Retinal pigment epithelial cell (primary cell): ENCODE measurements at regions not wholly inside any gene's neighbourhood (a gene's known extent, or its start where the extent isn't known, plus 50 kb on each side); places are given as distances from the start of the nearest gene placed in this dataset.
A peak's percentile ranks its signal among the peaks of the same experiment; 100 is the strongest.

Experiments used
- DNase-seq: peaks from one replicate; pipeline ENCODE4 v3.0.0-alpha.2; 2010; ENCODE audit warnings: low read depth
- H3K4me3 ChIP-seq: 2 replicates; pipeline ENCODE4 v1.5.1; 2011; ENCODE audit warnings: mild to moderate bottlenecking, low read length, control low read depth, moderate library complexity
- CTCF ChIP-seq: conservative IDR thresholded peaks from 2 replicates; pipeline ENCODE4 v1.5.1; 2011; ENCODE audit warnings: low read depth, low read length, control low read depth, inconsistent platforms

DNA sequence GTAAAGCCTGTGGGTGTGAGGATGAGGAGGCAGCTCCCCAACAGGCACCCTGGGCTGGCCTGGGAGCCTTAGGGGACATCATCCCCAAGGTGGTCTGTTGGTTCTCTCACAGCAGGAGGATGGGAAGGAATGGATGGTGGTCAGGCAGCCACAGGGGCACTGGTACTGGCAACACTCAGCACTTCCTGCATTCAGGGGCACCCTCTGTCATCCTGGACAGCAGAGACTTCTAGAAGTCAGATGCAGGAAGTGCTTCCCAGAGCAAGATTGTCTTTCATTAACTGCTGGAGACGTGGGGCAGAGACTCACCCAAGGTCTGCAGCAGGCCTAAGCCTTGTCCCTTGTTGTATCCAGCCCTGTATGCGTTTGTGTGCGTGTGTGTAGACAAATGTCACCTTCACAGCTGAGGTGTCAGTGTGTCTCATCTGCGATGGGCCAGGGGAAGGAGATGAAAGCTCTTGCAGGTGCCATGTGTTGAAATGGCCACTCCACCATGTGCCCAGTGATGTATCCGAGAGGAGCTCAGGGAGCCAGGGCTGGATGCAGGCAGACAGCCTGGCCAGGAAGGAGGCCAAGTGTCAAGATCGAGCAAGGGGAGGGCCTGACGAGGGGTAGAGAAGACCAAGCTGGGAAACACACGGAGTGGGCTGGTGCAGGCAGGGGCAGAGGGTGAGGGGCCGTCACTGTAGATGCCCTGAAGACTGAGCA, 85.1 kb downstream of the PITPNM2 start:
- DNase-seq = no peak

DNA sequence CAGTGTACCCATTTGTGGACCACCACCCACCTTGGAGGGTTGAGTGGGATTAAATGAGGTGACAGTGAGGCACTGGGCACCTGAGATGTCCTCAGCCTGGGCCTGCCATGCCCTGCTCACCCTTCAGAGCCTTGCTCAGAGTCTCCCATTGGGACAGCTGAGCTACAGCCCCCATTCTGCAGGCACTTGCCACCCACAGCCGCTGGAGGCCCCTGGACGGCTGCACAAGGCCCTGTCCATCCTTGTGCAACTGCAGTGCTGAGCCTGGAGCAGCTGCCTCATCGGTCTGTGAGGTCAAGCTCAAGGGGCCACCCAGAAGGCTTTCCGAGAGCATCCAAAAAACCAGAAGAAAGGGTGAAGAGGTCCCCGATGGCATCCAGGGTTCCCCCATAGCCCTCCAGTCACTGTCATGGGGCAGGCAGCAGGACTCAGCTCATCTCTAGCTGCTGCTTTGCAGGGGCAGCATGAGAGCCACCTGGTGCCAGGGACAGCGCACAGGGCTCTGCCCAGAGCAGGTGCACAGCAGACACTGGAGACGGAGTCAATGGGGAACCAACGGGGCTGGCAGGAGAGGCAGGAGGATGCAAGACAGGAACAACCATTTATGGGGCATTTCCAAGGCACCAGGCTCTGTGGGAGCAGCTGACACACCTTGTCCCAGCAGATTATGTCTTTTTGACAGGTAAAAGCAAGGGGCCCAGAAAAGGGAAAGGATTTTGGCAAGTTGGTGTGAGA, 84.6 kb downstream of the ARL6IP4 start:
- no peak for DNase-seq
- no peak overlapping the region for H3K4me3 ChIP-seq
- no peak for TF ChIP-seq CTCF

More for the DNA sequence above, 85.1 kb downstream of the PITPNM2 start:
- TF ChIP-seq CTCF = no peak
- no peak overlapping the region for H3K4me3 ChIP-seq

DNA sequence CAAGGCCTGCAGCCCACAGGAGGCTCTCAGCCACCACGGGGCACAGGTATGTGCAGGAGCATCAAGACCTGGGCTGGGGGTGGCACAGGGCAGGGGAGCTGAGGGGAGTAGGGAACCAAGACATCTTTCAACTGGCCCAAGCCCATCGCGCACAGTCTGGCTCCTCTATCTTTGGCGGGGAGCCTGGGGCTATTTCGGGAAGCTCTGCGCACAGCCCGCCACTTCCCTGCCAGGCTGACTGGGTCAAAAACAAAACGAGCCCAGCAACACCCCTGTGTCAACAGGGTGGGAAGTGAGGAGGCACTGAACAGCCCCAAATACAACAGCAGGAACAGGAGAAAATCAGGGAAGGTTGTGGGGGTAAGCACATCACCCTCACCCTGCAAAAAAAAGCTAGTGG, 83.9 kb downstream of the ARL6IP4 start:
- TF ChIP-seq CTCF = no peak
- DNase-seq = no peak

GRCh38 chr12:123063535-123063934, 83.1 kb downstream of the ARL6IP4 start:
- peak; percentile 71 for TF ChIP-seq CTCF
- DNase-seq = no peak
- no peak overlapping the region for H3K4me3 ChIP-seq

More for the DNA sequence above, 83.9 kb downstream of the ARL6IP4 start:
- H3K4me3 ChIP-seq = no peak overlapping the region

DNA sequence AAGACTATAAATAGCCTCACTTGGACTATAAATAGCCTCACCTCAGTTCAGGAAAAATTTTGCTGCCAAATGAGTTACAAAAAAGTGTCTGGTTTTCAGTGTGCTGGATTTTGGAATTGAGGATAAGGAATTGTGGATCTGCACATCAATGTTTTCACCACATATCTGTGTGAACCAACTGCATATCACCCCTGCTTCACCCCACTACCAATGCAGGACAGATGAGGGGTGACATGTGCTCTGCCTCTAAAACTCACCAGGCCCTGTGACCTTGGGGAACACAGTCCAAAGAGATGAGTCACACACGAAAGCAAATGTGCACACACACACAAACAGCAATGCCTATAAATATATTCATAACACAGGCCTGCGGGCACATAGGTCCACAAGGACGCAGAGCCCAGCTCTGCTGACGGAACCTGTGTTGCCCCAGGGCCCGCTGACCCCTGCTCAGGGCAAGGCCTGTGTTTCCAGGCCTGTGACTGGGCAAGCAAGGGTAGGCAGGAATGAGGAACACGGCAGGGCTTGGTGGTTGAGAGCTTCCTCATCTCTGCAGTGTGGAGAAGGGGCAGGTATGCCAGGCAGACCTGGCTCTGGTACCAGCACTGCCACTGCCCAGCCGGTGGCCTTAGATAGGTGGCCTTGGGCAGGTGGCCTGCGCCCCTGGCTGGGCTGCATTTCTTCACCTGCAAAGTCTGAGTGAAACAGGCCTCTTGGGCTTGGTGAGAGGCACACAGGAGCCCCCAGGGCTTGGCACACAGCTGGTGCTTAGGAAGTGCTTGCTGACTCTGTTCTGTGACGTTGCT, 82.4 kb downstream of the ARL6IP4 start:
- H3K4me3 ChIP-seq = no peak overlapping the region
- TF ChIP-seq CTCF = no peak
- peak; percentile 75 for DNase-seq

DNA sequence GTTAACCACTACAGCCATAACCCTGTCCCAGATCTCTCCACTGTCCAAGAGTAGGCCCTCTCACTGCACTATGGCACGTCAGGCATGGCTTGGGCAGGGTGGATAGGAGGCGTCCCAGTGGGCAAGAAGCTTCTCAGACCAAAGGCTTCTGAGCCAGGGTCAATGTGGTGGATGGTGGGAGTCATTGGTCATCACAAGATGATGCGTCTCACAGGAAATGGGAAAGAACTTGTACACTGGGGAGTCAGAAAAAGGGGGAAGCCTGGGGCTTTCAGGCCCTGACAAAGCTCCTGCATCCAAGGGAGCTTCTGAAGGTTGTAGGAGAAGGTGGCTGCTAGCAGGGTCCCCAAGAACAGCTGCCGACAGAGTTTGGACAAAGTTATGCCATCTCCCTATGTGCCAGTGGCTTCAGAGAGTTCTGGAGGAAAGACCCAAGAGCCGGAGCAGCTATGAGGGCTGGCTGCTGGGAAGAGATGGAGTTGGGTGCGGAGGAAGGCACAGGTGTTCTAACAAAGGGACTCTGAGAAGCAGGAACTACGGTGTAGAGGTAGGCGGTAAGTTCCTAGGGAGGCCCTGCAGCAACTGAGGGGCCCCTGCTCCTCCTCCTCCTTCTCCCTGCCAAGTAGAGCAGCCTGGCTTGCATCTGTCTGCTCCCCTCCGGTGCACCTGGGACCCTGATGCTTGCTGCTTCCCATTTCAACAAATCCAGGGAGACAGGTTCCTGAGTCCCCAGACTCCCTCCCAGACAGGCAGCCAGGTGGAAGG, 81.1 kb downstream of the ARL6IP4 start:
- no peak for DNase-seq
- TF ChIP-seq CTCF = no peak
- H3K4me3 ChIP-seq = no peak overlapping the region
